Trophoblast cell (in vitro differentiated cells and primary cell): ENCODE measurements at regions not wholly inside any gene's neighbourhood (a gene's known extent, or its start where the extent isn't known, plus 50 kb on each side); places are given as distances from the start of the nearest gene placed in this dataset.

ENCODE experiments used
- DNase-seq, 2 donors: peaks; one replicate each; pipeline ENCODE4 v3.0.0-alpha.2; 2016
- H2AFZ ChIP-seq: 2 replicates; pipeline ENCODE4 v1.6.1; 2013; ENCODE audit warnings: low read length, moderate library complexity, mild to moderate bottlenecking; ENCODE audit not compliant: insufficient read depth, poor library complexity
- H2AK5ac ChIP-seq: 2 replicates; pipeline ENCODE4 v1.6.1; 2013; ENCODE audit warnings: mild to moderate bottlenecking, low read length
- H2BK120ac ChIP-seq: 2 replicates; pipeline ENCODE4 v1.6.1; 2013; ENCODE audit warnings: low read length, mild to moderate bottlenecking, moderate library complexity; ENCODE audit not compliant: insufficient read depth, poor library complexity
- H2BK12ac ChIP-seq: 2 replicates; pipeline ENCODE4 v1.6.1; 2013; ENCODE audit warnings: mild to moderate bottlenecking, low read length, moderate library complexity
- H2BK5ac ChIP-seq: 2 replicates; pipeline ENCODE4 v1.6.1; 2013; ENCODE audit warnings: low read length, low read depth, moderate library complexity, mild to moderate bottlenecking; ENCODE audit not compliant: poor library complexity
- H3K14ac ChIP-seq: 2 replicates; pipeline ENCODE4 v1.6.1; 2013; ENCODE audit warnings: mild to moderate bottlenecking, low read length
- H3K18ac ChIP-seq: 2 replicates; pipeline ENCODE4 v1.6.1; 2013; ENCODE audit warnings: mild to moderate bottlenecking, low read length
- H3K23ac ChIP-seq: 2 replicates; pipeline ENCODE4 v1.6.1; 2013; ENCODE audit warnings: low read length
- H3K27ac ChIP-seq: 2 replicates; pipeline ENCODE4 v1.5.1; 2013; ENCODE audit warnings: low read depth, mild to moderate bottlenecking, inconsistent platforms, low read length, moderate library complexity
- H3K27me3 ChIP-seq: 2 replicates; pipeline ENCODE4 v1.6.1; 2013; ENCODE audit warnings: inconsistent platforms, mild to moderate bottlenecking, low read length, moderate library complexity; ENCODE audit not compliant: insufficient read depth
- H3K36me3 ChIP-seq, 2 experiments: 1 replicate in 1 of 2; 2 replicates in 1 of 2; pipeline ENCODE4 v1.6.1; 2013; ENCODE audit warnings: low read length in 2 of 2, mild to moderate bottlenecking in 2 of 2, moderate library complexity in 1 of 2; ENCODE audit not compliant: insufficient read depth in 2 of 2, control insufficient read depth in 1 of 2
- H3K4ac ChIP-seq: 2 replicates; pipeline ENCODE4 v1.6.1; 2013; ENCODE audit warnings: low read depth, mild to moderate bottlenecking, low read length, moderate library complexity
- H3K4me1 ChIP-seq, 2 experiments: 1 replicate in 1 of 2; 2 replicates in 1 of 2; pipeline ENCODE4 v1.6.1; 2013; ENCODE audit warnings: low read length in 2 of 2, mild to moderate bottlenecking in 2 of 2, moderate library complexity in 1 of 2; ENCODE audit not compliant: insufficient read depth in 2 of 2, control insufficient read depth in 1 of 2
- H3K4me2 ChIP-seq: 2 replicates; pipeline ENCODE4 v1.6.1; 2013; ENCODE audit warnings: inconsistent platforms, mild to moderate bottlenecking, low read length, moderate library complexity
- H3K4me3 ChIP-seq: 2 replicates; pipeline ENCODE4 v1.5.1; 2013; ENCODE audit warnings: mild to moderate bottlenecking, low read depth, low read length, inconsistent platforms
- H3K79me1 ChIP-seq: one replicate; pipeline ENCODE4 v1.6.1; 2013; ENCODE audit warnings: low read length
- H3K79me2 ChIP-seq: 2 replicates; pipeline ENCODE4 v1.6.1; 2013; ENCODE audit warnings: low read length, mild to moderate bottlenecking; ENCODE audit not compliant: control insufficient read depth, insufficient read depth, poor library complexity
- H3K9ac ChIP-seq: 2 replicates; pipeline ENCODE4 v1.6.1; 2013; ENCODE audit warnings: mild to moderate bottlenecking, low read length
- H3K9me3 ChIP-seq: 2 replicates; pipeline ENCODE4 v1.6.1; 2013; ENCODE audit warnings: low read depth, mild to moderate bottlenecking, control low read depth, inconsistent platforms, low read length; ENCODE audit not compliant: insufficient read depth
- H4K12ac ChIP-seq: 2 replicates; pipeline ENCODE4 v1.6.1; 2013; ENCODE audit warnings: low read depth, mild to moderate bottlenecking, low read length, moderate library complexity
- H4K8ac ChIP-seq: 2 replicates; pipeline ENCODE4 v1.6.1; 2013; ENCODE audit warnings: low read depth, mild to moderate bottlenecking, low read length, moderate library complexity
- H4K91ac ChIP-seq: one replicate; pipeline ENCODE4 v1.6.1; 2013; ENCODE audit warnings: low read depth, mild to moderate bottlenecking, low read length, moderate library complexity
- WGBS: extraction: QIAGEN DNeasy Blood & Tissue Kit; methylation state at CpG from one replicate; pipeline ENCODE4 v1.1.7; 2013; ENCODE audit warnings: missing lambda C conversion rate; ENCODE audit not compliant: insufficient read length, insufficient coverage; ENCODE audit errors: extremely low coverage; 5-methylcytosine and 5-hydroxymethylcytosine counted together

- Histone ChIP-seq H3K27me3 (no peaks in the 10 kb centered on the region), H3K27ac (no peak overlapping the region), H3K36me3 (no peaks in the 10 kb centered on the region), H4K8ac (no peak overlapping the region), H2AFZ (no peak overlapping the region), H4K91ac (no peak overlapping the region), H2BK120ac (no peak overlapping the region), H2BK5ac (no peak overlapping the region), H3K23ac (no peak overlapping the region), H3K14ac (no peak overlapping the region), H3K9ac (no peak overlapping the region), H4K12ac (no peak overlapping the region), H3K18ac (no peak overlapping the region), H2AK5ac (no peak overlapping the region), H3K4me2 (no peak overlapping the region), H3K4me1 (no peaks in the 10 kb centered on the region), H2BK12ac (no peak overlapping the region), H3K9me3 (no peaks in the 10 kb centered on the region), H3K79me1 (no peaks in the 10 kb centered on the region), H3K4ac (no peak overlapping the region), H3K79me2 (no peaks in the 10 kb centered on the region), H3K4me3 (no peak overlapping the region)
- WGBS, result no CpG with 5 or more reads among the region's 4 CpGs
- DNase-seq, result peak; percentile 30 to 63
Observed at GRCh38 chr15:98154863-98155262, 194.4 kb downstream of the ARRDC4 start.

- H2BK12ac ChIP-seq, result no peak overlapping the region
- no peak overlapping the region for H3K4me3 ChIP-seq
- H4K8ac ChIP-seq, result no peak overlapping the region
- DNase-seq, result no peak
- no peak overlapping the region for H3K18ac ChIP-seq
- no peak overlapping the region for H3K9ac ChIP-seq
- H3K36me3 ChIP-seq, result no peaks in the 10 kb centered on the region
- H3K4me2 ChIP-seq, result no peak overlapping the region
- no CpG with 5 or more reads among the region's 1 CpG for WGBS
- no peak overlapping the region for H2AFZ ChIP-seq
- H3K79me2 ChIP-seq, result no peaks in the 10 kb centered on the region
- no peak overlapping the region for H3K4ac ChIP-seq
- H4K91ac ChIP-seq, result no peak overlapping the region
- H2AK5ac ChIP-seq, result no peak overlapping the region
- no peaks in the 10 kb centered on the region for H3K27me3 ChIP-seq
- H3K14ac ChIP-seq, result no peak overlapping the region
- H2BK5ac ChIP-seq, result no peak overlapping the region
- no peaks in the 10 kb centered on the region for H3K9me3 ChIP-seq
- no peak overlapping the region for H3K23ac ChIP-seq
- no peak overlapping the region for H2BK120ac ChIP-seq
- H3K79me1 ChIP-seq, result no peaks in the 10 kb centered on the region
- H3K27ac ChIP-seq, result no peak overlapping the region
- H4K12ac ChIP-seq, result no peak overlapping the region
- peaks cover 2 to 5% of the 10 kb centered on the region in 2 experiments for H3K4me1 ChIP-seq
Observed at GRCh38 chr15:98155356-98155755, 194.9 kb downstream of the ARRDC4 start.

GRCh38 chr15:98160236-98160635, 199.7 kb downstream of the ARRDC4 start:
- Histone ChIP-seq H2BK5ac (no peak overlapping the region), H2AFZ (no peak overlapping the region), H3K23ac (no peak overlapping the region), H3K79me2 (no peaks in the 10 kb centered on the region), H3K18ac (no peak overlapping the region), H4K91ac (no peak overlapping the region), H4K12ac (no peak overlapping the region), H2BK120ac (no peak overlapping the region), H3K9me3 (peaks cover 9% of the 10 kb centered on the region), H2BK12ac (no peak overlapping the region), H3K4me2 (no peak overlapping the region), H3K4ac (no peak overlapping the region), H3K27me3 (no peaks in the 10 kb centered on the region), H3K79me1 (no peaks in the 10 kb centered on the region), H3K4me3 (no peak overlapping the region), H3K27ac (no peak overlapping the region), H3K14ac (no peak overlapping the region), H3K4me1 (peaks cover 2 to 5% of the 10 kb centered on the region in 2 experiments), H3K9ac (no peak overlapping the region), H4K8ac (no peak overlapping the region), H2AK5ac (no peak overlapping the region), H3K36me3 (no peaks in the 10 kb centered on the region)
- WGBS, result no CpG with 5 or more reads among the region's 8 CpGs
- no peak for DNase-seq

GRCh38 chr15:98163319-98164045, 203.0 kb downstream of the ARRDC4 start:
- H2BK120ac ChIP-seq, result no peak overlapping the region
- no peak overlapping the region for H2BK5ac ChIP-seq
- no peak overlapping the region for H2AFZ ChIP-seq
- H3K14ac ChIP-seq, result no peak overlapping the region
- no peak overlapping the region for H4K91ac ChIP-seq
- no peak overlapping the region for H2BK12ac ChIP-seq
- no peak overlapping the region for H3K23ac ChIP-seq
- no peak for DNase-seq
- no peaks in the 10 kb centered on the region for H3K79me1 ChIP-seq
- H3K4me1 ChIP-seq, result peaks cover 2 to 5% of the 10 kb centered on the region in 2 experiments
- H3K27ac ChIP-seq, result no peak overlapping the region
- no peak overlapping the region for H2AK5ac ChIP-seq
- WGBS, result no CpG with 5 or more reads among the region's 23 CpGs
- no peak overlapping the region for H3K18ac ChIP-seq
- no peaks in the 10 kb centered on the region for H3K36me3 ChIP-seq
- no peak overlapping the region for H3K9ac ChIP-seq
- no peaks in the 10 kb centered on the region for H3K79me2 ChIP-seq
- no peak overlapping the region for H3K4ac ChIP-seq
- no peak overlapping the region for H3K4me2 ChIP-seq
- no peaks in the 10 kb centered on the region for H3K27me3 ChIP-seq
- H4K12ac ChIP-seq, result no peak overlapping the region
- no peak overlapping the region for H3K4me3 ChIP-seq
- peaks cover 9% of the 10 kb centered on the region for H3K9me3 ChIP-seq
- H4K8ac ChIP-seq, result no peak overlapping the region
